HG02678 (cell line): ENCODE measurements at regions not wholly inside any gene's neighbourhood (a gene's known extent, or its start where the extent isn't known, plus 50 kb on each side); places are given as distances from the start of the nearest gene placed in this dataset.

Experiments used
- ATAC-seq: cut with Tn5 transposase; IDR thresholded peaks from one replicate; pipeline ENCODE4 v1.9.1; 2021; ENCODE audit warnings: mild to moderate bottlenecking, moderate library complexity; ENCODE audit not compliant: unreplicated experiment

GRCh38 chr4:14650127-14650526, 352.2 kb upstream of the CPEB2 start:
- no peak for ATAC-seq

GRCh38 chr4:14652522-14652921, 349.8 kb upstream of the CPEB2 start:
- no peak for ATAC-seq

- ATAC-seq, result no peak
Measured at GRCh38 chr4:14653338-14653737, 348.9 kb upstream of the CPEB2 start.

- ATAC-seq, result no peak
Measured at GRCh38 chr4:14659286-14659685, 343.0 kb upstream of the CPEB2 start.

GRCh38 chr4:14667624-14668151, 334.6 kb upstream of the CPEB2 start:
- ATAC-seq, result no peak

- ATAC-seq, result no peak
Measured at GRCh38 chr4:14668296-14668695, 334.0 kb upstream of the CPEB2 start.

GRCh38 chr4:14669371-14669770, 332.9 kb upstream of the CPEB2 start:
- no peak for ATAC-seq

- no peak for ATAC-seq
Measured at GRCh38 chr4:14671146-14671545, 331.1 kb upstream of the CPEB2 start.

GRCh38 chr4:14675279-14675985, 326.8 kb upstream of the CPEB2 start:
- ATAC-seq, result no peak

- no peak for ATAC-seq
Measured at GRCh38 chr4:14679906-14680305, 322.4 kb upstream of the CPEB2 start.

- ATAC-seq, result no peak
Measured at GRCh38 chr4:14681330-14681729, 321.0 kb upstream of the CPEB2 start.

GRCh38 chr4:14693728-14694127, 308.6 kb upstream of the CPEB2 start:
- ATAC-seq, result no peak

- no peak for ATAC-seq
Measured at GRCh38 chr4:14695095-14695845, 307.0 kb upstream of the CPEB2 start.

GRCh38 chr4:14700083-14700482, 302.2 kb upstream of the CPEB2 start:
- ATAC-seq, result no peak

- no peak for ATAC-seq
Measured at GRCh38 chr4:14700544-14700943, 301.7 kb upstream of the CPEB2 start.

GRCh38 chr4:14701389-14701788, 300.9 kb upstream of the CPEB2 start:
- no peak for ATAC-seq

- no peak for ATAC-seq
Measured at GRCh38 chr4:14701896-14702295, 300.4 kb upstream of the CPEB2 start.

- ATAC-seq, result no peak
Measured at GRCh38 chr4:14708574-14708973, 293.7 kb upstream of the CPEB2 start.

GRCh38 chr4:14711259-14711658, 291.0 kb upstream of the CPEB2 start:
- ATAC-seq, result no peak

GRCh38 chr4:14716691-14717090, 285.6 kb upstream of the CPEB2 start:
- no peak for ATAC-seq

GRCh38 chr4:14719053-14719452, 283.2 kb upstream of the CPEB2 start:
- no peak for ATAC-seq

- ATAC-seq, result no peak
Measured at GRCh38 chr4:14726441-14726840, 275.8 kb upstream of the CPEB2 start.
